ENCODE measurements at regions not wholly inside any gene's neighbourhood (a gene's known extent, or its start where the extent isn't known, plus 50 kb on each side); places are given as distances from the start of the nearest gene placed in this dataset.

GRCh38 chr13:34647379-34648150, 294.5 kb upstream of the NBEA start:
- DNase-seq (no peak), ATAC-seq (ENCODE audit: low read depth) (no peak)
- ChIA-PET CTCF (no interaction called here), POLR2A (no interaction called here)
- intact Hi-C loops (cut with micrococcal nuclease) = no loop called here
- no peak overlapping the region for H3K9ac ChIP-seq (ENCODE audit: low read length)
- H3K4me3 ChIP-seq (ENCODE audit: control extremely low read depth in 1 of 5, extremely low read depth in 1 of 5, insufficient read depth in 1 of 5, low read depth in 2 of 5, low read length in 4 of 5) = no peak overlapping the region
- no peaks in the 10 kb centered on the region for H3K27me3 ChIP-seq (replicated peaks in 1 of 4; ENCODE audit: control extremely low read depth in 1 of 4, control insufficient read depth in 3 of 4, insufficient read depth in 4 of 4, low read length in 3 of 4)
- H3K9me3 Mint-ChIP-seq (ENCODE audit: insufficient read depth) = peaks cover 2% of the 10 kb centered on the region
- H3K79me2 ChIP-seq (ENCODE audit: control insufficient read depth, insufficient read depth, low read length) = no peaks in the 10 kb centered on the region
- H3K9me3 ChIP-seq (ENCODE audit: control extremely low read depth in 1 of 3, control insufficient read depth in 2 of 3, insufficient read depth in 1 of 3, low read length in 2 of 3) = peaks cover 0 to 11% (median 0%) of the 10 kb centered on the region in 3 donors
- H4K20me1 ChIP-seq (ENCODE audit: control insufficient read depth, insufficient read depth, low read length, poor library complexity, severe bottlenecking) = no peaks in the 10 kb centered on the region
- no peaks in the 10 kb centered on the region for H3K4me1 ChIP-seq (ENCODE audit: control insufficient read depth in 2 of 2, insufficient read depth in 2 of 2, low read length in 2 of 2)
- H3K27ac Mint-ChIP-seq = no peak overlapping the region
- H3K4me2 ChIP-seq (replicated peaks; ENCODE audit: low read depth, low read length, poor library complexity, severe bottlenecking) = no peak overlapping the region
- H3K36me3 ChIP-seq (replicated peaks in 1 of 2; ENCODE audit: control extremely low read depth in 1 of 2, control insufficient read depth in 1 of 2, extremely low read depth in 1 of 2, insufficient read depth in 2 of 2, low read length in 1 of 2) = no peaks in the 10 kb centered on the region
- no peak overlapping the region for H3K27ac ChIP-seq (ENCODE audit: low read length in 2 of 2)
- TF ChIP-seq, protein P1, sequence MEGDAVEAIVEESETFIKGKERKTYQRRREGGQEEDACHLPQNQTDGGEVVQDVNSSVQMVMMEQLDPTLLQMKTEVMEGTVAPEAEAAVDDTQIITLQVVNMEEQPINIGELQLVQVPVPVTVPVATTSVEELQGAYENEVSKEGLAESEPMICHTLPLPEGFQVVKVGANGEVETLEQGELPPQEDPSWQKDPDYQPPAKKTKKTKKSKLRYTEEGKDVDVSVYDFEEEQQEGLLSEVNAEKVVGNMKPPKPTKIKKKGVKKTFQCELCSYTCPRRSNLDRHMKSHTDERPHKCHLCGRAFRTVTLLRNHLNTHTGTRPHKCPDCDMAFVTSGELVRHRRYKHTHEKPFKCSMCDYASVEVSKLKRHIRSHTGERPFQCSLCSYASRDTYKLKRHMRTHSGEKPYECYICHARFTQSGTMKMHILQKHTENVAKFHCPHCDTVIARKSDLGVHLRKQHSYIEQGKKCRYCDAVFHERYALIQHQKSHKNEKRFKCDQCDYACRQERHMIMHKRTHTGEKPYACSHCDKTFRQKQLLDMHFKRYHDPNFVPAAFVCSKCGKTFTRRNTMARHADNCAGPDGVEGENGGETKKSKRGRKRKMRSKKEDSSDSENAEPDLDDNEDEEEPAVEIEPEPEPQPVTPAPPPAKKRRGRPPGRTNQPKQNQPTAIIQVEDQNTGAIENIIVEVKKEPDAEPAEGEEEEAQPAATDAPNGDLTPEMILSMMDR (IDR thresholded peaks at IDR 0.05) = no peak
- TF ChIP-seq EZH2 (IDR thresholded peaks at IDR 0.05; ENCODE audit: borderline replicate concordance, insufficient read depth, low read depth, low read length, poor library complexity, severe bottlenecking) = no peak
- no peaks in the 10 kb centered on the region for H3K4me1 Mint-ChIP-seq
- no CpG with 5 or more reads among the region's 1 CpG for WGBS (ENCODE audit: insufficient coverage)
- H3K4me3 Mint-ChIP-seq = no peak overlapping the region
- H3K27me3 Mint-ChIP-seq = no peaks in the 10 kb centered on the region
- no peak overlapping the region for H2AFZ ChIP-seq (ENCODE audit: insufficient read depth, low read depth, low read length, poor library complexity, severe bottlenecking)

- no peaks in the 10 kb centered on the region for H3K4me1 ChIP-seq (ENCODE audit: control insufficient read depth in 2 of 2, insufficient read depth in 2 of 2, low read length in 2 of 2)
- Mint-ChIP-seq H3K4me1 (no peaks in the 10 kb centered on the region), H3K27ac (no peak overlapping the region), H3K9me3 (ENCODE audit: insufficient read depth) (peaks cover 2% of the 10 kb centered on the region), H3K4me3 (no peak overlapping the region), H3K27me3 (no peaks in the 10 kb centered on the region)
- H2AFZ ChIP-seq (ENCODE audit: insufficient read depth, low read depth, low read length, poor library complexity, severe bottlenecking) = no peak overlapping the region
- POLR2A ChIA-PET = no interaction called here
- CTCF ChIA-PET = no interaction called here
- no peaks in the 10 kb centered on the region for H4K20me1 ChIP-seq (ENCODE audit: control insufficient read depth, insufficient read depth, low read length, poor library complexity, severe bottlenecking)
- intact Hi-C loops (cut with micrococcal nuclease) = no loop called here
- ATAC-seq (ENCODE audit: low read depth) (no peak), DNase-seq (no peak)
- H3K4me3 ChIP-seq (ENCODE audit: control extremely low read depth in 1 of 5, extremely low read depth in 1 of 5, insufficient read depth in 1 of 5, low read depth in 2 of 5, low read length in 4 of 5) = no peak overlapping the region
- no peak overlapping the region for H3K4me2 ChIP-seq (replicated peaks; ENCODE audit: low read depth, low read length, poor library complexity, severe bottlenecking)
- H3K36me3 ChIP-seq (replicated peaks in 1 of 2; ENCODE audit: control extremely low read depth in 1 of 2, control insufficient read depth in 1 of 2, extremely low read depth in 1 of 2, insufficient read depth in 2 of 2, low read length in 1 of 2) = no peaks in the 10 kb centered on the region
- H3K9ac ChIP-seq (ENCODE audit: low read length) = no peak overlapping the region
- no CpG with 5 or more reads among the region's 1 CpG for WGBS (ENCODE audit: insufficient coverage)
- H3K27ac ChIP-seq (ENCODE audit: low read length in 2 of 2) = no peak overlapping the region
- H3K9me3 ChIP-seq (ENCODE audit: control extremely low read depth in 1 of 3, control insufficient read depth in 2 of 3, insufficient read depth in 1 of 3, low read length in 2 of 3) = peaks cover 0 to 12% (median 1%) of the 10 kb centered on the region in 3 donors
- H3K79me2 ChIP-seq (ENCODE audit: control insufficient read depth, insufficient read depth, low read length) = no peaks in the 10 kb centered on the region
- H3K27me3 ChIP-seq (replicated peaks in 1 of 4; ENCODE audit: control extremely low read depth in 1 of 4, control insufficient read depth in 3 of 4, insufficient read depth in 4 of 4, low read length in 3 of 4) = no peaks in the 10 kb centered on the region
- TF ChIP-seq, protein P1 (IDR thresholded peaks at IDR 0.05) = no peak
- no peak for TF ChIP-seq EZH2 (IDR thresholded peaks at IDR 0.05; ENCODE audit: borderline replicate concordance, insufficient read depth, low read depth, low read length, poor library complexity, severe bottlenecking)
These were observed 287.9 kb upstream of the NBEA start for GRCh38 chr13:34654203-34654602.
